Esophagus muscularis mucosa (tissue), 4 donors: ENCODE measurements at regions not wholly inside any gene's neighbourhood (a gene's known extent, or its start where the extent isn't known, plus 50 kb on each side); places are given as distances from the start of the nearest gene placed in this dataset.

Experiments used
- DNase-seq: peaks from one replicate; pipeline ENCODE4 v3.0.0-alpha.2; 2017; ENCODE audit errors: extremely low spot score
- H3K27ac ChIP-seq, 4 donors: fragments of 200-600 bp; sonication (generic); replicated peaks in 1 of 4; 1 replicate in 3 of 4; 2 replicates in 1 of 4; pipeline ENCODE4 v1.5.1; 2016 to 2019; ENCODE audit warnings: mild to moderate bottlenecking in 1 of 4
- H3K27me3 ChIP-seq, 4 donors: fragments of 200-600 bp; sonication (generic); one replicate each; pipeline versions ENCODE4 v1.5.1 to v1.6.0; 2016 to 2019
- H3K36me3 ChIP-seq, 4 donors: fragments of 200-600 bp; sonication (generic); one replicate each; pipeline ENCODE4 v1.5.1; 2016 to 2019
- H3K4me1 ChIP-seq, 4 donors: fragments of 200-600 bp; sonication (generic); one replicate each; pipeline ENCODE4 v1.5.1; 2016 to 2019
- H3K4me3 ChIP-seq, 4 donors: fragments of 200-600 bp; sonication (generic); 1 replicate in 2 of 4; 2 replicates in 2 of 4; pipeline ENCODE4 v1.5.1; 2016 to 2019; ENCODE audit warnings: mild to moderate bottlenecking in 4 of 4, moderate library complexity in 1 of 4
- H3K9me3 ChIP-seq, 4 donors: fragments of 200-600 bp; sonication (generic); 1 replicate in 3 of 4; 2 replicates in 1 of 4; pipeline ENCODE4 v1.5.1; 2016 to 2019
- EP300 ChIP-seq: sonication (generic); formaldehyde crosslinking; IDR thresholded peaks from one replicate; pipeline ENCODE4 v1.6.1; 2017; ENCODE audit warnings: antibody characterized with exemption
- POLR2A ChIP-seq: fragments of 450-650 bp; IDR thresholded peaks from one replicate; pipeline ENCODE4 v1.6.1; 2017; ENCODE audit warnings: antibody characterized with exemption, moderate library complexity, mild to moderate bottlenecking, low read depth
- POLR2AphosphoS5 ChIP-seq, 2 donors: sonication (generic); formaldehyde crosslinking; IDR thresholded peaks; one replicate each; pipeline ENCODE4 v1.6.1; 2017; ENCODE audit warnings: antibody characterized with exemption in 2 of 2
- whole genome bisulfite sequencing: methylation state at CpG from one replicate; pipeline ENCODE4 v1.1.5; 2018; 5-methylcytosine and 5-hydroxymethylcytosine counted together
- intact Hi-C: fragments of 100-400 bp; cut with DNase I; formaldehyde crosslinking; loops from one replicate; pipeline ENCODE4 v1.15.1; 2023
- TF ChIP-seq, protein P1 (sequence below), 3 experiments: fragments of 200-600 bp in 2 of 3; fragments of 450-650 bp in 1 of 3; sonication (generic) in 2 of 3; IDR thresholded peaks; one replicate each; pipeline ENCODE4 v1.5.1; 2017 to 2019; ENCODE audit warnings: antibody characterized with exemption in 3 of 3, mild to moderate bottlenecking in 2 of 3, moderate library complexity in 1 of 3

DNA sequence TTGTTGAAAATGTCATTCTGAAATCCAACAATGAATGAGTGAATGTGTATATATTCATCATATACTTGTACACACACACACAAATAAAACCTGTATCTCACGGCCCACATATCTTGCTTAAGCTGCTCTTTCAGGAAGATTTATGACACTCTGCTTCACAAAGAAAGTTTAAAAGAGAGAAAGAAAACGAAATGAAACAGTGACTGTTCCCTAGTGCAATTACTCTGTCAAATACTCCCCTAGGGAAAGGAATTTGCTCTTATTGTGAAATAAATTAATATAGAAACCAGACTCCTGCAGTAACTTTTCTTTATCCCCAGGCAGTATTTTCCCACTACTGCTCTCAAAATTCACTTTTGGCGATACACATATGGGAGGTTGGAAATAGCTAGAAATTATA is 329.1 kb downstream of the VPS13C start:
- no peak overlapping the region for H3K4me3 ChIP-seq
- H3K36me3 ChIP-seq = no peaks in the 10 kb centered on the region
- H3K27me3 ChIP-seq = peaks cover 0 to 1% (median 0%) of the 10 kb centered on the region in 4 donors
- TF ChIP-seq, protein P1, sequence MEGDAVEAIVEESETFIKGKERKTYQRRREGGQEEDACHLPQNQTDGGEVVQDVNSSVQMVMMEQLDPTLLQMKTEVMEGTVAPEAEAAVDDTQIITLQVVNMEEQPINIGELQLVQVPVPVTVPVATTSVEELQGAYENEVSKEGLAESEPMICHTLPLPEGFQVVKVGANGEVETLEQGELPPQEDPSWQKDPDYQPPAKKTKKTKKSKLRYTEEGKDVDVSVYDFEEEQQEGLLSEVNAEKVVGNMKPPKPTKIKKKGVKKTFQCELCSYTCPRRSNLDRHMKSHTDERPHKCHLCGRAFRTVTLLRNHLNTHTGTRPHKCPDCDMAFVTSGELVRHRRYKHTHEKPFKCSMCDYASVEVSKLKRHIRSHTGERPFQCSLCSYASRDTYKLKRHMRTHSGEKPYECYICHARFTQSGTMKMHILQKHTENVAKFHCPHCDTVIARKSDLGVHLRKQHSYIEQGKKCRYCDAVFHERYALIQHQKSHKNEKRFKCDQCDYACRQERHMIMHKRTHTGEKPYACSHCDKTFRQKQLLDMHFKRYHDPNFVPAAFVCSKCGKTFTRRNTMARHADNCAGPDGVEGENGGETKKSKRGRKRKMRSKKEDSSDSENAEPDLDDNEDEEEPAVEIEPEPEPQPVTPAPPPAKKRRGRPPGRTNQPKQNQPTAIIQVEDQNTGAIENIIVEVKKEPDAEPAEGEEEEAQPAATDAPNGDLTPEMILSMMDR (IDR thresholded peaks at IDR 0.05) = no peak
- no peak for TF ChIP-seq POLR2AphosphoS5 (IDR thresholded peaks at IDR 0.05)
- TF ChIP-seq EP300 = no peak
- H3K27ac ChIP-seq = no peak overlapping the region
- H3K9me3 ChIP-seq = no peaks in the 10 kb centered on the region
- DNase-seq = no peak
- no peaks in the 10 kb centered on the region for H3K4me1 ChIP-seq
- intact Hi-C loops = no loop called here
- WGBS = 52% methylated on average over 3 of the region's 3 CpGs

DNA sequence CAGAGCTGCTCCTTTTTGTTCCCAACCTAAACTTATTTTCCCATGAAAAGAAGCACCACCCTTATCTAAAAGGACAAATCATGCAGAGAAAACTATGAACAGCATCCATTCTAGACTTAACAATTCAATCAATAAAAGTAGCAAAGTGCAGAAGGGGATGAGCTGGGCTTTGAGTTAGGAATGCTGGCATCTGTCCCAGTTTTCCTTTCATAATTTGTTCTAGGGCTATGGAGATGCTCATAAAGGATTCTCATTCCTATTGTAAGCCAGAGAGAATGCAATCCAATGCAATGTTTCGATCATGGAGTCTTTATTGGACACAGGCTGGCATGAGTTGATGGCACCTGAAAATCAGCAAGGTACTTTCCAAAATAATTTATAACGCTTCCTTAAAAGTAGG is 330.6 kb downstream of the VPS13C start:
- 92% methylated on average over 2 of the region's 2 CpGs for WGBS
- Histone ChIP-seq H3K9me3 (no peaks in the 10 kb centered on the region), H3K36me3 (no peaks in the 10 kb centered on the region), H3K4me1 (no peaks in the 10 kb centered on the region), H3K27ac (no peak overlapping the region), H3K4me3 (no peak overlapping the region), H3K27me3 (peaks cover 0 to 9% (median 0%) of the 10 kb centered on the region in 4 donors)
- intact Hi-C loops = no loop called here
- no peak for DNase-seq
- TF ChIP-seq POLR2A (no peak), EP300 (no peak), POLR2AphosphoS5 (IDR thresholded peaks at IDR 0.05) (no peak)
- TF ChIP-seq, protein P1 (IDR thresholded peaks at IDR 0.05) = no peak

DNA sequence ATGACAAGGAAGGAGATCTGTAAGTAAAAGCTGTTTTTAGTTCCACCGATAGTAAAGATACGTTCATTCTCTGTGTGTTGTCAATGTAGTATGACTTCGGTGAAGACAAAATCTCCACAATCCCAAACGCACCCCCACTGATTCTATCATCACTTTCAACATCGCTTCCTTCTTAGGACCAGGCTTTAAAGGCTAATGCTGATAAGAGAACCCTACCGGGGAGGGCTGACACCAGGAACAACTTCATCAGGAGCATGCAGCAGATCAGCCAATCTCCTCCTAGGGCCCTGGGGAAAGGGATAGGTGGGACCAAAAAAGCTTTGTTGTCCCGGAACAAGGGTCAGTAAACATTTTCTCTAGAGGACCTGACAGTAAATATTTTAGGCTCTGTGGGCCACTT is 334.1 kb downstream of the VPS13C start:
- peak; percentile 75 for DNase-seq
- 84% methylated on average over 7 of the region's 7 CpGs for WGBS
- TF ChIP-seq EP300 (no peak), POLR2AphosphoS5 (IDR thresholded peaks at IDR 0.05) (no peak), POLR2A (no peak)
- TF ChIP-seq, protein P1 (IDR thresholded peaks at IDR 0.05) = no peak
- no peaks in the 10 kb centered on the region for H3K36me3 ChIP-seq
- H3K4me1 ChIP-seq = no peaks in the 10 kb centered on the region
- H3K27ac ChIP-seq = no peak overlapping the region
- H3K4me3 ChIP-seq = no peak overlapping the region
- H3K9me3 ChIP-seq = no peaks in the 10 kb centered on the region
- H3K27me3 ChIP-seq = peaks cover 0 to 9% (median 0%) of the 10 kb centered on the region in 4 donors
- intact Hi-C loops = no loop called here

DNA sequence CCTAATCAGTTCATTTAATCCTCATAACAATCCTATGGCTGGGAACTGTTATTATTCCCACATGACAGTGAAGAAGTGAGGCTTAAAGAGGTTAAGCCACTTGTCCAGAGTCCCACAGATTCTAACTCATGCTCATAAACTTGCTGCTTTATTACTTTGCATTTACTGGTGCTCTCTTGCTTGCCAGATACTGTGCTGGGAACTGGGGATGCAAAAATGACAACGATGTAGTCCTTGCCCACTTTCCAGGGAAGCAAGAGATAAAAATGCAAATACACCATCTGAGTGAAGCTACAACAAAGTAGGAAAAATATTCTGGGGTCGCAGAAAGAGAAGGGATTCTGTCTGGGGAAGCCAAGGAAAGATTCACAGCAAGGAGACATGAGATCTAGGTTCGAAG is 335.0 kb downstream of the VPS13C start:
- Histone ChIP-seq H3K4me3 (no peak overlapping the region), H3K36me3 (no peaks in the 10 kb centered on the region), H3K9me3 (no peaks in the 10 kb centered on the region), H3K27me3 (peaks cover 0 to 9% (median 0%) of the 10 kb centered on the region in 4 donors), H3K4me1 (no peaks in the 10 kb centered on the region), H3K27ac (no peak overlapping the region)
- WGBS = 70% methylated on average over 3 of the region's 3 CpGs
- TF ChIP-seq, protein P1 (IDR thresholded peaks at IDR 0.05) = no peak
- no peak for TF ChIP-seq POLR2A
- DNase-seq = no peak
- intact Hi-C loops = no loop called here

DNA sequence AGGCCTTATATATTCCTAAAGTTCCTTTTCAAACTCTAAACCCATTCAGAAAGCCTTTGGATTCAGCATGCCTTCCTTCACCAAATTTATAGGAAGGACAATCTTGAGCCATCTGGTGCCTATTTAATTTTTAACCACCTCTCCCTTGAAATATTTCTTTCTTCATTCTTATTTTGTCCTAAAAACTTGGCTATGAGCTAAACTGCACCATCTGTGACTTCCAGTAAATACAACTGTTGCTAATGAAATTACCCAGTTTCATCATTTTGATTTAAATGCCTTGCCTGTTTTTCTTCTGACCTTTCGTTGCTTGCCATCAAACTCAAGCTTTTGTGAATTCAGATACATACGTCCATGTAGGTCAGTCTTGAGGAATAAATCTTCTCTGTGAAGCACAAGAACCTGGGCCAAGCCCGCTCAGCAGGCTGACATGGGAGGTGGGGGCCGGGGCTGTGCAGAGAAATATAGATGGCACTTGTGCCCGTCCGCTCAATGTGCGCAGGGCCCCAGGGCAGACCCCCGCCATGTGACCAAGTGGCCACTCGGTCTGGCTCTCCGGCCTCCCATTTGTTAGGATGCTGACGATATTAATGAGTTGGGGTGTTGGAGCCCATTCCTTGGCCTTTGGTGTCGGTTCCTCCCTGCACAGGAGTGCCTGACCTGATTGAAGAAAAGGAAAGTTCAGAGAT is 335.9 kb downstream of the VPS13C start:
- intact Hi-C loops = no loop called here
- TF ChIP-seq POLR2A (no peak), EP300 (no peak), POLR2AphosphoS5 (IDR thresholded peaks at IDR 0.05) (no peak)
- TF ChIP-seq, protein P1 (IDR thresholded peaks at IDR 0.05) = no peak
- Histone ChIP-seq H3K4me1 (no peaks in the 10 kb centered on the region), H3K27ac (no peak overlapping the region), H3K4me3 (no peak overlapping the region), H3K27me3 (peaks cover 0 to 9% (median 0%) of the 10 kb centered on the region in 4 donors), H3K36me3 (no peaks in the 10 kb centered on the region), H3K9me3 (no peaks in the 10 kb centered on the region)
- peak; percentile 80 for DNase-seq
- WGBS = 89% methylated on average over 11 of the region's 12 CpGs
